ENCODE measurements at regions not wholly inside any gene's neighbourhood (a gene's known extent, or its start where the extent isn't known, plus 50 kb on each side); places are given as distances from the start of the nearest gene placed in this dataset.
A peak's percentile ranks its signal among the peaks of the same experiment; 100 is the strongest.
"Not testable (repeated sequence)": the region's sequence is repeated elsewhere in the genome, so short reads cannot be mapped to it uniquely, and the experiment has no call there.

DNA sequence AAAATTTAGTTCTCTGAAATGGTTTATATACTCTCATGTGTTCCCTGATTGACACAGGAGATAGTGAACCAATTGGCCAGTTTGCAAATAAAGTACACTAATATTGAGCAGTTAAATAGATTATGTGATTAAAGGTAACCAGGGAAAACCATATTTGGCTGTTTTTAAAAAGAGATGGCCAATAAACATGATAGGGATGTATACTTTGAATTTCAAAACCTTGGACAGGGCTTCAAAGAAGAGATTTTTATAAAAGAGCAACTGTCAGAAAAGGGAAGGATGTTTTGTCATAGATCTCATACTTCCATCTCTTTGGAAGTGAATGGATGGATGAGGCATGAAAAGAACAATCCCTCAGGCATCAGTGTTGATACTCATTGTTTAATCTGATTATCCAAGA lies 825.3 kb downstream of the STIM2 start:
- ChIA-PET CTCF (interaction anchor here (0.9 kb wide), 1 partner anchor 9 kb away, joined by 5 read pairs; no protein-coding TSS in a partner anchor), POLR2A (no interaction called here)
- DNase-seq (ENCODE audit: extremely low spot score), result no peak
- TF ChIP-seq, protein P1, sequence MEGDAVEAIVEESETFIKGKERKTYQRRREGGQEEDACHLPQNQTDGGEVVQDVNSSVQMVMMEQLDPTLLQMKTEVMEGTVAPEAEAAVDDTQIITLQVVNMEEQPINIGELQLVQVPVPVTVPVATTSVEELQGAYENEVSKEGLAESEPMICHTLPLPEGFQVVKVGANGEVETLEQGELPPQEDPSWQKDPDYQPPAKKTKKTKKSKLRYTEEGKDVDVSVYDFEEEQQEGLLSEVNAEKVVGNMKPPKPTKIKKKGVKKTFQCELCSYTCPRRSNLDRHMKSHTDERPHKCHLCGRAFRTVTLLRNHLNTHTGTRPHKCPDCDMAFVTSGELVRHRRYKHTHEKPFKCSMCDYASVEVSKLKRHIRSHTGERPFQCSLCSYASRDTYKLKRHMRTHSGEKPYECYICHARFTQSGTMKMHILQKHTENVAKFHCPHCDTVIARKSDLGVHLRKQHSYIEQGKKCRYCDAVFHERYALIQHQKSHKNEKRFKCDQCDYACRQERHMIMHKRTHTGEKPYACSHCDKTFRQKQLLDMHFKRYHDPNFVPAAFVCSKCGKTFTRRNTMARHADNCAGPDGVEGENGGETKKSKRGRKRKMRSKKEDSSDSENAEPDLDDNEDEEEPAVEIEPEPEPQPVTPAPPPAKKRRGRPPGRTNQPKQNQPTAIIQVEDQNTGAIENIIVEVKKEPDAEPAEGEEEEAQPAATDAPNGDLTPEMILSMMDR (IDR thresholded peaks at IDR 0.05; ENCODE audit: control extremely low read depth, extremely low read depth, low read depth, missing control alignments), result no peak

DNA sequence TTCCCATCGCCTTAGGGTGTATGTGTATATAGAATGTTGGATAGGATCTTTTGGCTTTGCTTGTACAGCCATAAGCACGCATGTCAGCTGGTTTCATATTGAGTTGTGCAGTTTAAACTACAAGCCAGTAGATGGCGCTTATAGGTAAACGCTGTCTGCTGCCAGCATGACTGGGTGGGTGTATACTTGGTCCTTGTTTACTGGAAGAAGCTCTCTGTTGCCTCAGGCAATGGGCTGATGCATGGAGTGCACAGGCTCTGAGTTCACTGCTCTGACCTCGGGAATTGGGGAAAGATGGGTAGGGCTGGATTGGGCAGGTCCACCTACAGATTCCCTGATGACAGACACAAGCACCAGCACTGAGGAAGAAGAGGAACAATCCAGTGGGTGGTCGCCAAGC lies 831.5 kb downstream of the STIM2 start:
- POLR2A ChIA-PET, result no interaction called here
- CTCF ChIA-PET, result interaction anchor here (1.0 to 5.2 kb wide), 6 partner anchors 8 to 27 kb away, joined by 4 to 14 read pairs (median 6); no protein-coding TSS in a partner anchor
- TF ChIP-seq, protein P1 (IDR thresholded peaks at IDR 0.05; ENCODE audit: control extremely low read depth, extremely low read depth, low read depth, missing control alignments), result peak; percentile 48
- peak; percentile 15 for DNase-seq (ENCODE audit: extremely low spot score)

DNA sequence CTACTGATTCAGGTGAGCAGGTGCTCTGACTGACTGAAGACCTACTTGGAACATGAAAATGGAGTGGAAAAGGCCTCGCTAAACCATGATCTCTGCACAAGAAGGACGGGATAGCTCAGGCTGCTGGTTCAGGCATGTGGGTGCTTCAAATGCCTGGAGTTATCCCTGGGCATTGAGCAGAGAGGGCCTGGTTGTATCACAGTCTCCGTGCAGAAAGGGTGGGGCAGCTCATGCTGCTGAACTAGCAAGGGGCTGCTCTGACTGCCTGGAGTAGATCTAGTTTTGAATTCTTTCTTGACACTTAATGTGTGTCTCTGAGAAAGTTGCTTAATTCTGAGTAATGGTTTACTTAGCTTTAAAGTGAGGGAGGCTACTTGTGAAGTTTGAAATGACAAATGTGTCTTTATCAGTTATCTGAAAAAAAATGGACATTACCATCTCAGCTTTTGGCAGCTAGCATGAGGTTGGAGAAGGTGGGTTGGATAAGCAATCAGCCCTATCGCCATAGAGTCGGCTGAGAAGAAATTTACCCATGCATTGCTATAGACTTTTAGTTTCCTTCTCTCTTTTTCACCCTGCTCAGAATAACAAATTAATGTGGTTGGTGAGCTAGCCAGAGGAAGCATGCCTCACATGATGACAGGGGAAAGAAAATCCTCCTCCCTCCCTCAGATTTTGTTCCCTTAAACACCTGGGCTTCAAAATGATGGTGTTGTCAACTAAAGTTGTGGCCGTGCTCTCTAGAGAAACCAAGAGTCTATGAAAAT lies 832.4 kb downstream of the STIM2 start:
- no peak for DNase-seq (ENCODE audit: extremely low spot score)
- TF ChIP-seq, protein P1 (IDR thresholded peaks at IDR 0.05; ENCODE audit: control extremely low read depth, extremely low read depth, low read depth, missing control alignments), result no peak
- ChIA-PET POLR2A (no interaction called here), CTCF (interaction anchor here (1.0 to 5.2 kb wide), 6 partner anchors 9 to 645 kb away, joined by 3 to 14 read pairs (median 6); no protein-coding TSS in a partner anchor)

DNA sequence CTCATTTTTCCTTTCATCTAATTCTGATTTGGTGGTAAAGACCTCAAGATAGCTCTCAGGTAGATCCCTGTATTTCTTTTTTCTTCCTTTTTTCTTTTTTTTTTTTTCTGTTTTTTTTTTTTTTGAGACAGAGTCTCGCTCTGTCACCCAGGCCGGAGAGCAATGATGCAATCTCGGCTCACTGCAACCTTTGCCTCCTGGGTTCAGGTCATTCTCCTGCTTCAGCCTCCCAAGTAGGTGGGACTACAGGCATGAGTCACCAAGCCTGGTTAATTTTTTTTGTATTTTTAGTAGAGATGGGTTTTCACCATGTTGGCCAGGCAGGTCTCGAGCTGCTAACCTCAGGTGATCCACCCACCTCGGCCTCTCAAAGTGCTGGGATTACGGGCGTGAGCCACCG lies 835.6 kb downstream of the STIM2 start:
- DNase-seq (ENCODE audit: extremely low spot score); POLR2A ChIA-PET: not testable (repeated sequence)
- CTCF ChIA-PET, result interaction anchor here (1.3 kb wide), 1 partner anchor 12 kb away, joined by 5 read pairs; no protein-coding TSS in a partner anchor

DNA sequence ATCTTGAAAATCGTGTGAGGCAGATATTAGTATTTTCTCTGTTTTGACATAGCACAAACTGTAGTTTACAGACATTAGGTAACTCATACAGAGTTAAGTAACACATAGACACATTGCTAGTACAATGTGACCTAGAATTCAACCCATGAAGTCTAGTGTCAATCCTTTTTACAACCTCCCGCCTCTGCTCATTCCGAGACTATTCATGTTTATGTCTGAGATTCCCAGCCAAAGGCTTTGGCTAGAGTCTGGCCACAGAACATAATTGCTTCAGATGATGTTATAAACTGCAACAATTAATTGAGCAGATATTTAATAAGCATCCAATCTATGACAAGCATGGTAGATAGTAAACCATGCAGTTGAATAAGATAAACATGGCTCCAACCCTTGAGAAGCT lies 841.0 kb downstream of the STIM2 start:
- POLR2A ChIA-PET, result no interaction called here
- TF ChIP-seq, protein P1 (IDR thresholded peaks at IDR 0.05; ENCODE audit: control extremely low read depth, extremely low read depth, low read depth, missing control alignments), result no peak
- CTCF ChIA-PET, result no interaction called here
- DNase-seq (ENCODE audit: extremely low spot score), result no peak

DNA sequence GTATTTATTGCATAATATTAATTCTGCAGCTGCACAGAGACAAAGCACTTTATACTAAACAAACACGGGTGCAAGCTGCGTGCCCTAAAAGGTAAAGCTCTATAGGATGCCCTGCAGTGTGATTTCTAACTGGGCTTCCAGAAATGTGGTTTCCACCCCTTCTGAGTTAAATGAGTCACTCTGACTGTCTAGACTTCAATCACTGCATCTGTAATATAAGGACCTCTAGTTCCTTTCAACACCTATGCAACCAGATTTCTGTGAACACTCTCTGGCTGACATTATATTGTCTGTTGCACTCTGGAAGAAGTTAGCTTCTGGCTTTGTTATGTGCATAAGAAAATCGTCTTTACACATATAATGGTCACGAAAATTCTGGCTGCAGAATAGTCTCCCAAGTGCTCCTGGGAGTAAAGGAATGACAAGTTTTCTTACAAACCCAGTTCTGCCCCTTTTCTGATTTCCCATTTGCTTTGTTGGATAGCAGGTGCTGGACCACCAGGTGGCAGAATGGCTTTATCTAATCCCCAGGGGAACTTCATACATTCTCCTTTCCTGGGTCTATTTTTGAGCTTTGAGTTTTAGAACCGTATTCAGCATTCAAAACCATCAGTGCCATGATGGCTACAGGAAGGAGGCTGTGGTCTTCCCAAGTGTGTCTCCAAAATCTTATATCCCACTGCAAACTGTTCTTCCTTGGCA lies 842.2 kb downstream of the STIM2 start:
- ChIA-PET POLR2A (no interaction called here), CTCF (interaction anchor here (0.8 to 1.2 kb wide), 2 partner anchors 9 to 11 kb away, joined by 3 to 5 read pairs; no protein-coding TSS in a partner anchor)
- DNase-seq (ENCODE audit: extremely low spot score), result no peak
- TF ChIP-seq, protein P1 (IDR thresholded peaks at IDR 0.05; ENCODE audit: control extremely low read depth, extremely low read depth, low read depth, missing control alignments), result peak; percentile 3

DNA sequence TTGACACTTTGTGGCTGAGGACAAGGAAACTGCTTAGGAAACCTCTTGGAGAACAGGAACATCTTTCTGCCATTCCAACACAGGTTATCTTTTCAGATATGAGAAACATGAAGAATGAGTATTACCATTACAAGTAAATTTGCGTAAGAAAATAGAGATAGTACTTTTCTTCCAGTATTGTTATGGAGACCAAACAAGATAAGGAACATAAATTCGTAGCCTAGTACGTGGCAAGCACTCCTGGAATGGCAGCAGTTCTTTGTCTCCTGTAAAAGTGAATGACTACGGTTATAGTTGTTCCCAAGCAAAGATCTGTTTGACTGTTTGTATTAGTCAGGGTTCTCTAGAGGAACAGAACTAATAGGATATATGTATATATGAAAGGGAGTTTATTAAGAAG lies 843.1 kb downstream of the STIM2 start:
- CTCF ChIA-PET, result interaction anchor here (2.9 kb wide), 1 partner anchor 11 kb away, joined by 14 read pairs; no protein-coding TSS in a partner anchor

More for the DNA sequence above, 843.1 kb downstream of the STIM2 start:
- POLR2A ChIA-PET, result no interaction called here
- no peak for DNase-seq (ENCODE audit: extremely low spot score)
- TF ChIP-seq, protein P1 (IDR thresholded peaks at IDR 0.05; ENCODE audit: control extremely low read depth, extremely low read depth, low read depth, missing control alignments), result no peak
